ENCODE measurements at regions not wholly inside any gene's neighbourhood (a gene's known extent, or its start where the extent isn't known, plus 50 kb on each side); places are given as distances from the start of the nearest gene placed in this dataset.
A peak's percentile ranks its signal among the peaks of the same experiment; 100 is the strongest.

GRCh38 chr12:108432423-108433121 is 82.5 kb upstream of the FICD start:
- Histone ChIP-seq H3K4me1 (ENCODE audit: control insufficient read depth, low read depth, low read length) (no peaks in the 10 kb centered on the region), H2BK120ac (ENCODE audit: low read depth, low read length) (no peak overlapping the region), H3K56ac (ENCODE audit: low read length) (no peak overlapping the region), H3K4me3 (ENCODE audit: low read length) (no peak overlapping the region), H3K23ac (ENCODE audit: low read length) (no peak overlapping the region), H3K79me1 (ENCODE audit: low read length) (no peaks in the 10 kb centered on the region), H3K27me3 (ENCODE audit: insufficient read depth, low read length, poor library complexity) (no peaks in the 10 kb centered on the region), H4K5ac (ENCODE audit: low read length) (no peak overlapping the region), H2AK5ac (ENCODE audit: low read length) (no peak overlapping the region), H2BK5ac (ENCODE audit: low read length) (no peak overlapping the region), H3K27ac (ENCODE audit: low read depth, low read length) (no peak overlapping the region), H3K4me2 (ENCODE audit: low read length) (no peak overlapping the region), H2BK15ac (replicated peaks; ENCODE audit: low read depth) (no peak overlapping the region), H3K4ac (ENCODE audit: low read depth, low read length) (no peak overlapping the region), H3K79me2 (ENCODE audit: control insufficient read depth, insufficient read depth, low read length) (no peaks in the 10 kb centered on the region), H3K9ac (ENCODE audit: low read length) (no peak overlapping the region), H3K18ac (ENCODE audit: low read length) (no peak overlapping the region), H4K8ac (ENCODE audit: low read depth, low read length) (no peak overlapping the region), H3K36me3 (ENCODE audit: control insufficient read depth, insufficient read depth, low read length) (no peaks in the 10 kb centered on the region)
- no CpG with 5 or more reads among the region's 8 CpGs for WGBS (ENCODE audit: extremely low coverage, insufficient coverage, low lambda C conversion rate)
- DNase-seq: no peak

GRCh38 chr12:108430926-108431325 is 84.2 kb upstream of the FICD start:
- WGBS (ENCODE audit: extremely low coverage, insufficient coverage, low lambda C conversion rate): no CpG with 5 or more reads among the region's 1 CpG
- H3K56ac ChIP-seq (ENCODE audit: low read length): no peak overlapping the region
- no peak overlapping the region for H2AK5ac ChIP-seq (ENCODE audit: low read length)
- no peak overlapping the region for H3K4me3 ChIP-seq (ENCODE audit: low read length)
- H2BK120ac ChIP-seq (ENCODE audit: low read depth, low read length): no peak overlapping the region
- H3K27ac ChIP-seq (ENCODE audit: low read depth, low read length): no peak overlapping the region
- no peaks in the 10 kb centered on the region for H3K4me1 ChIP-seq (ENCODE audit: control insufficient read depth, low read depth, low read length)
- no peak overlapping the region for H2BK15ac ChIP-seq (replicated peaks; ENCODE audit: low read depth)
- H2BK5ac ChIP-seq (ENCODE audit: low read length): no peak overlapping the region
- no peaks in the 10 kb centered on the region for H3K27me3 ChIP-seq (ENCODE audit: insufficient read depth, low read length, poor library complexity)
- no peak overlapping the region for H4K8ac ChIP-seq (ENCODE audit: low read depth, low read length)
- no peaks in the 10 kb centered on the region for H3K36me3 ChIP-seq (ENCODE audit: control insufficient read depth, insufficient read depth, low read length)
- no peak overlapping the region for H3K4ac ChIP-seq (ENCODE audit: low read depth, low read length)
- no peak overlapping the region for H4K5ac ChIP-seq (ENCODE audit: low read length)
- no peaks in the 10 kb centered on the region for H3K79me1 ChIP-seq (ENCODE audit: low read length)
- H3K23ac ChIP-seq (ENCODE audit: low read length): no peak overlapping the region
- no peak overlapping the region for H3K9ac ChIP-seq (ENCODE audit: low read length)
- H3K4me2 ChIP-seq (ENCODE audit: low read length): no peak overlapping the region
- no peak overlapping the region for H3K18ac ChIP-seq (ENCODE audit: low read length)
- no peak for DNase-seq
- no peaks in the 10 kb centered on the region for H3K79me2 ChIP-seq (ENCODE audit: control insufficient read depth, insufficient read depth, low read length)

DNA sequence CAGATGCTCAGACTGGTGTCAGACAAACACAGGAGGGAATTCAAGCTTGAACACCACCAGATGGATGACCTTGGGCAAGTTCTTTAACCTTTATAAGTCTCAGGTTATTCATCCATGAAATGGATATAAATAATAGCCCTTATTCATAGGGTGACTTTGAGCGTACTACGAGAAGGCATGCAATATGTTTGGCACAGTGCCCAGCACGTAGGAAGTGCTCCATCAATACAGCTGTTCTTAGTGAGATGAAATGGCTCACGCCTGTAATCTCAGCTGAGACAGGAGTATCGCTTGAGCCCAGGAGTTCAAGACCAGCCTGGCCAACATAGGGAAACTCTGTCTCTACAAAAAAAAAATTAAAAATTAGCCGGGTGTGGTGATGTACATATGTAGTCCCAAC is 84.8 kb upstream of the FICD start:
- Histone ChIP-seq H3K4me3 (ENCODE audit: low read length) (no peak overlapping the region), H3K23ac (ENCODE audit: low read length) (no peak overlapping the region), H3K36me3 (ENCODE audit: control insufficient read depth, insufficient read depth, low read length) (no peaks in the 10 kb centered on the region), H3K9ac (ENCODE audit: low read length) (no peak overlapping the region), H3K4me1 (ENCODE audit: control insufficient read depth, low read depth, low read length) (peaks cover 2% of the 10 kb centered on the region), H4K8ac (ENCODE audit: low read depth, low read length) (no peak overlapping the region), H3K27me3 (ENCODE audit: insufficient read depth, low read length, poor library complexity) (no peaks in the 10 kb centered on the region), H2BK5ac (ENCODE audit: low read length) (no peak overlapping the region), H3K18ac (ENCODE audit: low read length) (no peak overlapping the region), H3K79me2 (ENCODE audit: control insufficient read depth, insufficient read depth, low read length) (no peaks in the 10 kb centered on the region), H4K5ac (ENCODE audit: low read length) (no peak overlapping the region), H3K79me1 (ENCODE audit: low read length) (no peaks in the 10 kb centered on the region), H3K4me2 (ENCODE audit: low read length) (no peak overlapping the region), H3K56ac (ENCODE audit: low read length) (no peak overlapping the region), H3K4ac (ENCODE audit: low read depth, low read length) (no peak overlapping the region), H2BK15ac (replicated peaks; ENCODE audit: low read depth) (no peak overlapping the region), H3K27ac (ENCODE audit: low read depth, low read length) (no peak overlapping the region), H2BK120ac (ENCODE audit: low read depth, low read length) (no peak overlapping the region), H2AK5ac (ENCODE audit: low read length) (no peak overlapping the region)
- no peak for DNase-seq
- no CpG with 5 or more reads among the region's 6 CpGs for WGBS (ENCODE audit: extremely low coverage, insufficient coverage, low lambda C conversion rate)

- H2AK5ac ChIP-seq (ENCODE audit: low read length): no peak overlapping the region
- no peak overlapping the region for H3K23ac ChIP-seq (ENCODE audit: low read length)
- peak; percentile 61 for DNase-seq
- no peak overlapping the region for H3K27ac ChIP-seq (ENCODE audit: low read depth, low read length)
- no peak overlapping the region for H3K4ac ChIP-seq (ENCODE audit: low read depth, low read length)
- no peak overlapping the region for H3K4me3 ChIP-seq (ENCODE audit: low read length)
- H2BK5ac ChIP-seq (ENCODE audit: low read length): no peak overlapping the region
- H3K18ac ChIP-seq (ENCODE audit: low read length): no peak overlapping the region
- no peak overlapping the region for H4K5ac ChIP-seq (ENCODE audit: low read length)
- no peaks in the 10 kb centered on the region for H3K79me2 ChIP-seq (ENCODE audit: control insufficient read depth, insufficient read depth, low read length)
- H2BK15ac ChIP-seq (replicated peaks; ENCODE audit: low read depth): no peak overlapping the region
- H3K4me2 ChIP-seq (ENCODE audit: low read length): no peak overlapping the region
- H3K9ac ChIP-seq (ENCODE audit: low read length): no peak overlapping the region
- no peaks in the 10 kb centered on the region for H3K36me3 ChIP-seq (ENCODE audit: control insufficient read depth, insufficient read depth, low read length)
- no peaks in the 10 kb centered on the region for H3K79me1 ChIP-seq (ENCODE audit: low read length)
- H4K8ac ChIP-seq (ENCODE audit: low read depth, low read length): no peak overlapping the region
- no peak overlapping the region for H2BK120ac ChIP-seq (ENCODE audit: low read depth, low read length)
- no peaks in the 10 kb centered on the region for H3K27me3 ChIP-seq (ENCODE audit: insufficient read depth, low read length, poor library complexity)
- H3K56ac ChIP-seq (ENCODE audit: low read length): peak overlapping the region; percentile 34
- H3K4me1 ChIP-seq (ENCODE audit: control insufficient read depth, low read depth, low read length): peaks cover 2% of the 10 kb centered on the region
These were observed 86.2 kb upstream of the CMKLR1 start for GRCh38 chr12:108425238-108425795.

DNA sequence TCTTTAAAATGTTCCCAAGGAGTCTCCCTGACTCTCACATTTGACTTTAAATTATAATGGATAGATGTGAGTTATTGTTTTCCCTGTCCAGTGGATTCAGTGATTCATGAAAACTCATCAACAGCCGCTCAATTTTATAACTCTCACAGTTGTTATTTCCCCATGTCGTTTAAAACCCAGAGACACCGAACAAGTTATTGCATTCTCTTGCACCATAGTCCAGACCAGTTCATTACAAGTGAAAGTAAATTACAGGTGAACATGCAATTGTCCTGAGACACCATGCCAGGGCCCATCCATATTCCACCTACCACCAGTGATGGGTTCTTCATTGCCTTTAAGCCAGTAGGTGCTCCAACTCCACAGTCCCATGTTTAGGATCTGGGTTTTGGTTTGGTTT is 85.7 kb upstream of the CMKLR1 start:
- H3K9ac ChIP-seq (ENCODE audit: low read length): no peak overlapping the region
- no peaks in the 10 kb centered on the region for H3K79me2 ChIP-seq (ENCODE audit: control insufficient read depth, insufficient read depth, low read length)
- H2BK15ac ChIP-seq (replicated peaks; ENCODE audit: low read depth): no peak overlapping the region
- H3K27me3 ChIP-seq (ENCODE audit: insufficient read depth, low read length, poor library complexity): no peaks in the 10 kb centered on the region
- no peak overlapping the region for H3K4me2 ChIP-seq (ENCODE audit: low read length)
- no peak overlapping the region for H3K56ac ChIP-seq (ENCODE audit: low read length)
- no peak overlapping the region for H2BK5ac ChIP-seq (ENCODE audit: low read length)
- H3K18ac ChIP-seq (ENCODE audit: low read length): no peak overlapping the region
- no peak overlapping the region for H3K4ac ChIP-seq (ENCODE audit: low read depth, low read length)
- H3K23ac ChIP-seq (ENCODE audit: low read length): no peak overlapping the region
- no CpG with 5 or more reads among the region's 3 CpGs for WGBS (ENCODE audit: extremely low coverage, insufficient coverage, low lambda C conversion rate)
- peaks cover 2% of the 10 kb centered on the region for H3K4me1 ChIP-seq (ENCODE audit: control insufficient read depth, low read depth, low read length)
- H4K5ac ChIP-seq (ENCODE audit: low read length): no peak overlapping the region
- H4K8ac ChIP-seq (ENCODE audit: low read depth, low read length): no peak overlapping the region
- no peak overlapping the region for H3K27ac ChIP-seq (ENCODE audit: low read depth, low read length)
- no peak overlapping the region for H2AK5ac ChIP-seq (ENCODE audit: low read length)
- no peak overlapping the region for H2BK120ac ChIP-seq (ENCODE audit: low read depth, low read length)
- no peak for DNase-seq
- H3K4me3 ChIP-seq (ENCODE audit: low read length): no peak overlapping the region
- no peaks in the 10 kb centered on the region for H3K36me3 ChIP-seq (ENCODE audit: control insufficient read depth, insufficient read depth, low read length)
- H3K79me1 ChIP-seq (ENCODE audit: low read length): no peaks in the 10 kb centered on the region

GRCh38 chr12:108424026-108424425 is 84.9 kb upstream of the CMKLR1 start:
- WGBS (ENCODE audit: extremely low coverage, insufficient coverage, low lambda C conversion rate): no CpG with 5 or more reads among the region's 4 CpGs
- no peak overlapping the region for H3K4me2 ChIP-seq (ENCODE audit: low read length)
- DNase-seq: peak; percentile 14
- H2BK15ac ChIP-seq (replicated peaks; ENCODE audit: low read depth): no peak overlapping the region
- no peak overlapping the region for H2BK120ac ChIP-seq (ENCODE audit: low read depth, low read length)
- H4K8ac ChIP-seq (ENCODE audit: low read depth, low read length): no peak overlapping the region
- H3K4me1 ChIP-seq (ENCODE audit: control insufficient read depth, low read depth, low read length): peaks cover 2% of the 10 kb centered on the region
- H2BK5ac ChIP-seq (ENCODE audit: low read length): no peak overlapping the region
- no peak overlapping the region for H3K23ac ChIP-seq (ENCODE audit: low read length)
- H3K18ac ChIP-seq (ENCODE audit: low read length): peak overlapping the region; percentile 46
- H3K56ac ChIP-seq (ENCODE audit: low read length): no peak overlapping the region
- H3K27ac ChIP-seq (ENCODE audit: low read depth, low read length): no peak overlapping the region
- H3K4me3 ChIP-seq (ENCODE audit: low read length): no peak overlapping the region
- no peaks in the 10 kb centered on the region for H3K27me3 ChIP-seq (ENCODE audit: insufficient read depth, low read length, poor library complexity)
- no peak overlapping the region for H4K5ac ChIP-seq (ENCODE audit: low read length)
- no peaks in the 10 kb centered on the region for H3K36me3 ChIP-seq (ENCODE audit: control insufficient read depth, insufficient read depth, low read length)
- no peaks in the 10 kb centered on the region for H3K79me2 ChIP-seq (ENCODE audit: control insufficient read depth, insufficient read depth, low read length)
- no peak overlapping the region for H2AK5ac ChIP-seq (ENCODE audit: low read length)
- no peak overlapping the region for H3K9ac ChIP-seq (ENCODE audit: low read length)
- H3K4ac ChIP-seq (ENCODE audit: low read depth, low read length): no peak overlapping the region
- H3K79me1 ChIP-seq (ENCODE audit: low read length): no peaks in the 10 kb centered on the region

Data from mesendoderm (in vitro differentiated cells).